Vagina (tissue), 2 donors: ENCODE measurements at regions not wholly inside any gene's neighbourhood (a gene's known extent, or its start where the extent isn't known, plus 50 kb on each side); places are given as distances from the start of the nearest gene placed in this dataset.

Experiments used
- DNase-seq, 2 donors: peaks; one replicate each; pipeline ENCODE4 v3.0.0-alpha.2; 2017; ENCODE audit errors: extremely low spot score in 2 of 2
- H3K27ac ChIP-seq: fragments of 200-600 bp; sonication (generic); one replicate; pipeline ENCODE4 v1.5.1; 2019
- H3K27me3 ChIP-seq: fragments of 200-600 bp; sonication (generic); one replicate; pipeline ENCODE4 v1.5.1; 2019
- H3K36me3 ChIP-seq, 2 donors: fragments of 200-600 bp; sonication (generic); one replicate each; pipeline ENCODE4 v1.5.1; 2017 to 2019
- H3K4me1 ChIP-seq: fragments of 200-600 bp; sonication (generic); one replicate; pipeline ENCODE4 v1.5.1; 2019
- H3K4me3 ChIP-seq, 2 donors: fragments of 200-600 bp; sonication (generic); 1 replicate in 1 of 2; 2 replicates in 1 of 2; pipeline ENCODE4 v1.5.1; 2016 to 2019
- H3K9me3 ChIP-seq: fragments of 200-600 bp; sonication (generic); one replicate; pipeline ENCODE4 v1.5.1; 2019
- CTCF ChIP-seq, 3 experiments: fragments of 450-650 bp in 2 of 3; fragments of 200-600 bp in 1 of 3; sonication (generic) in 1 of 3; IDR thresholded peaks; one replicate each; pipeline ENCODE4 v1.5.1; 2017 to 2019; ENCODE audit warnings: antibody characterized with exemption in 3 of 3, mild to moderate bottlenecking in 2 of 3, moderate library complexity in 2 of 3
- POLR2A ChIP-seq, 2 donors: fragments of 450-650 bp; IDR thresholded peaks; one replicate each; pipeline ENCODE4 v1.6.1; 2017; ENCODE audit warnings: antibody characterized with exemption in 2 of 2, mild to moderate bottlenecking in 2 of 2, moderate library complexity in 2 of 2
- POLR2AphosphoS5 ChIP-seq, 2 donors: sonication (generic); formaldehyde crosslinking; IDR thresholded peaks; one replicate each; pipeline ENCODE4 v1.9.0; 2017; ENCODE audit warnings: antibody characterized with exemption in 2 of 2, mild to moderate bottlenecking in 2 of 2, low read depth in 1 of 2; ENCODE audit not compliant: insufficient read depth in 1 of 2
- intact Hi-C: fragments of 100-400 bp; cut with DNase I; formaldehyde crosslinking; loops from one replicate; pipeline ENCODE4 v1.15.1; 2023

GRCh38 chr11:90908074-90908473, 685.2 kb upstream of the CHORDC1 start:
- no peak for DNase-seq
- Histone ChIP-seq H3K9me3 (no peaks in the 10 kb centered on the region), H3K4me1 (no peaks in the 10 kb centered on the region), H3K4me3 (no peak overlapping the region), H3K27me3 (no peaks in the 10 kb centered on the region), H3K27ac (no peak overlapping the region), H3K36me3 (no peaks in the 10 kb centered on the region)
- intact Hi-C loops = no loop called here
- no peak for TF ChIP-seq CTCF (IDR thresholded peaks at IDR 0.05)
- TF ChIP-seq POLR2A (IDR thresholded peaks at IDR 0.05) = no peak
- no peak for TF ChIP-seq POLR2AphosphoS5 (IDR thresholded peaks at IDR 0.05; ENCODE audit: insufficient read depth in 1 of 2, low read depth in 1 of 2)

- Histone ChIP-seq H3K27me3 (no peaks in the 10 kb centered on the region), H3K27ac (no peak overlapping the region), H3K9me3 (no peaks in the 10 kb centered on the region), H3K4me1 (no peaks in the 10 kb centered on the region), H3K36me3 (no peaks in the 10 kb centered on the region), H3K4me3 (no peak overlapping the region)
- intact Hi-C loops = no loop called here
- no peak for TF ChIP-seq CTCF (IDR thresholded peaks at IDR 0.05)
- no peak for TF ChIP-seq POLR2AphosphoS5 (IDR thresholded peaks at IDR 0.05; ENCODE audit: insufficient read depth in 1 of 2, low read depth in 1 of 2)
- TF ChIP-seq POLR2A (IDR thresholded peaks at IDR 0.05) = no peak
- no peak for DNase-seq
Measured at GRCh38 chr11:90895850-90896249, 673.0 kb upstream of the CHORDC1 start.

GRCh38 chr11:90890347-90890746, 667.5 kb upstream of the CHORDC1 start:
- H3K36me3 ChIP-seq = no peaks in the 10 kb centered on the region
- H3K4me1 ChIP-seq = no peaks in the 10 kb centered on the region
- no peaks in the 10 kb centered on the region for H3K9me3 ChIP-seq
- TF ChIP-seq POLR2AphosphoS5 (IDR thresholded peaks at IDR 0.05; ENCODE audit: insufficient read depth in 1 of 2, low read depth in 1 of 2) = no peak
- no peak for TF ChIP-seq POLR2A (IDR thresholded peaks at IDR 0.05)
- no peak for TF ChIP-seq CTCF (IDR thresholded peaks at IDR 0.05)
- no peak overlapping the region for H3K4me3 ChIP-seq
- no peak for DNase-seq
- intact Hi-C loops = no loop called here
- no peak overlapping the region for H3K27ac ChIP-seq
- H3K27me3 ChIP-seq = no peaks in the 10 kb centered on the region

- no peak for TF ChIP-seq POLR2AphosphoS5 (IDR thresholded peaks at IDR 0.05; ENCODE audit: insufficient read depth in 1 of 2, low read depth in 1 of 2)
- no peak for TF ChIP-seq CTCF (IDR thresholded peaks at IDR 0.05)
- no peak for TF ChIP-seq POLR2A (IDR thresholded peaks at IDR 0.05)
- DNase-seq = no peak
- Histone ChIP-seq H3K9me3 (no peaks in the 10 kb centered on the region), H3K27ac (no peak overlapping the region), H3K4me3 (no peak overlapping the region), H3K36me3 (no peaks in the 10 kb centered on the region), H3K4me1 (no peaks in the 10 kb centered on the region), H3K27me3 (no peaks in the 10 kb centered on the region)
- intact Hi-C loops = no loop called here
Measured at GRCh38 chr11:90884181-90884580, 661.3 kb upstream of the CHORDC1 start.

GRCh38 chr11:90874986-90875385, 652.1 kb upstream of the CHORDC1 start:
- no peak overlapping the region for H3K27ac ChIP-seq
- intact Hi-C loops = no loop called here
- DNase-seq = no peak
- no peak for TF ChIP-seq CTCF (IDR thresholded peaks at IDR 0.05)
- no peak for TF ChIP-seq POLR2A (IDR thresholded peaks at IDR 0.05)
- TF ChIP-seq POLR2AphosphoS5 (IDR thresholded peaks at IDR 0.05; ENCODE audit: insufficient read depth in 1 of 2, low read depth in 1 of 2) = no peak
- H3K4me1 ChIP-seq = no peaks in the 10 kb centered on the region
- no peaks in the 10 kb centered on the region for H3K36me3 ChIP-seq
- H3K27me3 ChIP-seq = no peaks in the 10 kb centered on the region
- no peaks in the 10 kb centered on the region for H3K9me3 ChIP-seq
- no peak overlapping the region for H3K4me3 ChIP-seq
